CD4-positive, alpha-beta T cell treated with Interleukin-2 at 100 ng/mL for 4 hours (primary cell): ENCODE measurements at regions not wholly inside any gene's neighbourhood (a gene's known extent, or its start where the extent isn't known, plus 50 kb on each side); places are given as distances from the start of the nearest gene placed in this dataset.

Experiments used
- DNase-seq: peaks from one replicate; pipeline ENCODE4 v3.0.0-alpha.2; 2020; ENCODE audit warnings: low spot score

GRCh38 chr10:79007018-79007417 is 61.7 kb upstream of the ZMIZ1 start:
- DNase-seq: no peak

GRCh38 chr10:79007421-79008319 is 61.1 kb upstream of the ZMIZ1 start:
- DNase-seq: no peak

GRCh38 chr10:79009145-79009544 is 59.6 kb upstream of the ZMIZ1 start:
- no peak for DNase-seq

- no peak for DNase-seq
These were observed 56.2 kb upstream of the ZMIZ1 start for GRCh38 chr10:79012567-79012966.

GRCh38 chr10:79013406-79013987 is 55.3 kb upstream of the ZMIZ1 start:
- DNase-seq: no peak

GRCh38 chr10:79014796-79015195 is 54.0 kb upstream of the ZMIZ1 start:
- DNase-seq: no peak

- no peak for DNase-seq
These were observed 50.8 kb upstream of the ZMIZ1 start for GRCh38 chr10:79017882-79018520.

- no peak for DNase-seq
These were observed 50.2 kb upstream of the ZMIZ1 start for GRCh38 chr10:79018521-79019011.
